ENCODE measurements at regions not wholly inside any gene's neighbourhood (a gene's known extent, or its start where the extent isn't known, plus 50 kb on each side); places are given as distances from the start of the nearest gene placed in this dataset.

GRCh38 chr5:4137781-4138180, 542.1 kb downstream of the IRX1 start:
- DNase-seq: no peak

GRCh38 chr5:4142842-4143241, 547.2 kb downstream of the IRX1 start:
- DNase-seq: no peak

GRCh38 chr5:4144411-4145007, 548.9 kb downstream of the IRX1 start:
- no peak for DNase-seq

GRCh38 chr5:4145511-4145910, 549.9 kb downstream of the IRX1 start:
- DNase-seq: no peak

GRCh38 chr5:4148009-4148408, 552.4 kb downstream of the IRX1 start:
- DNase-seq: no peak

GRCh38 chr5:4150067-4150466, 554.4 kb downstream of the IRX1 start:
- DNase-seq: no peak

- DNase-seq: no peak
Observed at GRCh38 chr5:4156153-4156552, 560.5 kb downstream of the IRX1 start.

GRCh38 chr5:4156889-4157288, 561.3 kb downstream of the IRX1 start:
- DNase-seq: no peak

GRCh38 chr5:4158750-4159447, 563.3 kb downstream of the IRX1 start:
- DNase-seq: no peak

GRCh38 chr5:4159681-4160080, 564.0 kb downstream of the IRX1 start:
- DNase-seq: no peak

GRCh38 chr5:4164167-4164566, 568.5 kb downstream of the IRX1 start:
- DNase-seq: no peak

GRCh38 chr5:4180703-4181102, 585.1 kb downstream of the IRX1 start:
- DNase-seq: no peak

- no peak for DNase-seq
Observed at GRCh38 chr5:4182144-4182543, 586.5 kb downstream of the IRX1 start.

- no peak for DNase-seq
Observed at GRCh38 chr5:4185127-4185526, 589.5 kb downstream of the IRX1 start.

- no peak for DNase-seq
Observed at GRCh38 chr5:4188704-4189103, 593.1 kb downstream of the IRX1 start.

GRCh38 chr5:4189317-4189716, 593.7 kb downstream of the IRX1 start:
- no peak for DNase-seq

GRCh38 chr5:4191041-4191440, 595.4 kb downstream of the IRX1 start:
- DNase-seq: no peak

GRCh38 chr5:4191703-4192102, 596.1 kb downstream of the IRX1 start:
- DNase-seq: no peak

- DNase-seq: no peak
Observed at GRCh38 chr5:4192111-4192510, 596.5 kb downstream of the IRX1 start.

- DNase-seq: no peak
Observed at GRCh38 chr5:4196744-4197143, 601.1 kb downstream of the IRX1 start.

- DNase-seq: no peak
Observed at GRCh38 chr5:4197151-4197550, 601.5 kb downstream of the IRX1 start.

- DNase-seq: no peak
Observed at GRCh38 chr5:4198461-4198860, 602.8 kb downstream of the IRX1 start.

- no peak for DNase-seq
Observed at GRCh38 chr5:4199049-4199841, 603.6 kb downstream of the IRX1 start.

GRCh38 chr5:4203146-4203545, 607.5 kb downstream of the IRX1 start:
- no peak for DNase-seq
